NCI-H345 (cell line): ENCODE measurements at regions not wholly inside any gene's neighbourhood (a gene's known extent, or its start where the extent isn't known, plus 50 kb on each side); places are given as distances from the start of the nearest gene placed in this dataset.

ENCODE experiments used
- DNase-seq: peaks from one replicate; lab custom pipeline; 2025; lab: John Stamatoyannopoulos, UW

- DNase-seq = no peak
Measured at GRCh38 chr1:38576241-38576640, 283.3 kb downstream of the RRAGC start.

- no peak for DNase-seq
Measured at GRCh38 chr1:38571726-38572125, 287.8 kb downstream of the RRAGC start.

- DNase-seq = no peak
Measured at GRCh38 chr1:38570657-38570975, 289.0 kb downstream of the RRAGC start.

DNA sequence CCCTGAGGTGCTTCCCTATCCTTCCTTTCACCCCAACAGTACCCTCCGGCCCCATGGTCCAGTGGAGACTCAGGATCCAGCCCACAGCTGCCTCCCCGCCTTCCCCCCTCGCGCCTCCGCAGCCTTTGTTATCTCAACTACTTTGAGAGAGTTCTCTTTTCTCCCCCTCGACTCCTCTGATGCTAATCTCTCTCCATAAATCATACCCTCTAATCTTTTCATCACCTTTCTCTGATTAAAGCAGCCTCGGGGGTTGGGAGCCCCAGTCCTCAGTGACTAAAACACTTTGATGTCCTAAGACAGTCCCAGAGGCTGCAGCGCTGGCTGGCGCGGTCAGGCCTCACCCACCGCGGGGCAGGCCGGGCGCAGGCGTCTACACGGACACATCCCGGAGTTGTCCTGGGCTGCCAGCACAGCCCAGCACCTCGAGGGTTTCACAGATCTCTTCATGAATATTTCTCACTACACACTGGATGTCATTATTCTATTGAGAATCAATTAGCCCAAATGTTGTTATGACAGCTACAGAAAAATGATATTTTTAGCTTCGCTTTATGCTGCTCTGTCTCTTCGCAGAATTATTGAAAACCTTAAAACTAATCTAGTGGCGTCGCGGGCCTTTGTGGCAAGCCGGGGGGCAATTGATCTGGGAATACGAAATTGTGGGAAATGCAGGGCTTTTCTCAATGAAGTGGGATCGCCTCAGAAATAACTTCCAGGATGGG, 289.5 kb downstream of the RRAGC start:
- no peak for DNase-seq

DNA sequence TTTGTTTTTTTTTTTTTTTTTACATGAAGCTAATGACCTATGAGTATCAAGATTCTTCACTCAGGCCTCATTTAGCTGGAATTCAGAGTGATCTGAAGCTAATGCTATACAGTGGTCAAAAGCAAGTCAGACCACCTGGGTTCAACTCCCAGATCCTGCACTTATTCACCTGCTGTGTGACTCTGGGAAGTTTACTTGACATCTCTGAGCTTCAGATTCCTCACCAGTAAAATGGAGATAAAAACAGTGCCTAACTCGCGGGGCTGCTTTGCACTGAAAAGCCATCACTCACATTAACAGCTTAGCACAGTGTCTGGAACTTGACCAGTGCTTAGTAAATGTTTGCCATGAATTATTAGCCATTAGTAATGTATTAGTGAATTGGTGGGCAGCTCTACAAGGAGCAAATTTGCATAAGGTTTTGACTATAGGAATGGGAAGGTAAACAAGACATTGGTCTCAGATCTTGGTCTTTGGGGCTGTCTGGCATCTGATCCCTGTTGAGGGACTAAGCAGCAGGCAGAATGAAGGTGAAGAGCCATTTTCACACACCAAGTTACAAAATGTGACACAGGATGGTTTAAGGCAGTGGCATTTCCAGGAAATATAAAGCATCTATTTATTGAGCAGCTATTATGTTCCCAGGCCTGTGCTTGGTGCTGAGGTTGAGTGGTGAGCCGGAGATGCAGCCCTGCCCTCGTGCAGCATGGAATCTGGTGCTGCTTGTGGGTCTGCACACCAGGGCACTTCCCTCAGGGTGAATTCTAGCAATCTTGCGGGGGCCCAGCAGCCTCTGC, 291.3 kb downstream of the RRAGC start:
- no peak for DNase-seq

GRCh38 chr1:38567401-38567800, 292.2 kb downstream of the RRAGC start:
- DNase-seq = no peak

DNA sequence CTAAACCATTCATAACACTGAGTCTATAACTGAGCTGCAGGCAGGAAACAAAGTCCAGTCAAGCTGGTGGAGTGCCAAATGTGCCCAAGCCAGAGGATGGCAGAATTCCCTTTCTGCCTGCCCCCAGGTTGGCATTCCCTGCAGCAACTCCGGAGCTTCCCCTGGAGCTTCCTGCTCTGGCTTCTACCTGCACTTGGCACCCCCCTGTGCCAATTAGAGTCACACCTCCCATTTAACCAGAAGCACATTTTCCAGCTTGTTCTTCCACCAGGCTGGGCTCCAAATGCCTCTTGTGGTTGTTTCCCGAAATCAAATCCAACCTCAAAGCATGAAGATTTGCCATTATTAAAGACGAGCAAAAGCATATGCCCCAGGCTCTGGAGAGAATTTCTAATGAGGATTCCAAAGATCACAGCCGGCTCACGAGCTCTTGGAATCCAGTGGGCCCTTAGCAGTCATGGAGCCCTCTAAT, 294.5 kb downstream of the RRAGC start:
- DNase-seq = no peak

GRCh38 chr1:38563942-38564735, 295.4 kb downstream of the RRAGC start:
- DNase-seq = no peak

- DNase-seq = no peak
Measured at GRCh38 chr1:38561725-38562124, 297.8 kb downstream of the RRAGC start.

DNA sequence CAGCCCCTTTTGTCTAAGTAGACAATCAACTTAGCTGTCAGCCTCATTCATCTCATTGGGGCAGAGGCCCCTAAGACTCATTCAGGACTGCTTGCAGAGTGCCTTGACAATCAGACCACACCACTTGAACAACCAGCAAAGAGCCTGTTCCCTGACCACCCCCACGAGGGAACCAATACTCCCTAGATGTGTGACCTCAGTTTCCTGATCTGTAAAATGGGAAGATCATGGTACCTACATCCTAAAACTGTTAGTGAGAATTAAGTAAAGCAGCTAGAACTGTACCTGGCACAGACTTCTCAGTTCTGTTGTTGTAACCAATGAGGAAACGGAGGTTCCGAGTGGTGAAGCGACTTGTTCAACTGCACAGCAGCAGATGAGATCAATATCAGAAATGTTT, 298.5 kb downstream of the RRAGC start:
- DNase-seq = no peak

DNA sequence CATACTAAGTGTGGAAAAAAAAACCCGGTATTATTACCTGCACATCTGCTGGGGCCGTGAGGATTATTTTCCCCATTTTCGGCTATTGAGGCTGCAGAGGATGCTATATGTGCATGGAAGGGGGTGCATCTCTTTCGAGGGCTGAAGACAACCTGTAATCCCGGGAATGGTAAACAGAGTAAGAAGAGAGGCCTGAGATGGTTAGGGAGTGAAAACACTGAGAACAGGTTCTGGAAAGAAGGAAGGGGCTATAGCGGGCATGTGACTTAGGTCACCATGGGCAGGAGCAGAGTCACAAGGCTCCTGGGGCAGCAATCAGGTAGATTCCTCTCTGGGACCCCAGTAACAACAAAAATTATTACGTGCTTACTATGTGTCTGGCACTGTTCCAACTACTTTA, 299.1 kb downstream of the RRAGC start:
- DNase-seq = no peak

GRCh38 chr1:38559446-38560165, 300.0 kb downstream of the RRAGC start:
- DNase-seq = no peak

GRCh38 chr1:38558500-38559445, 300.8 kb downstream of the RRAGC start:
- DNase-seq = no peak

DNA sequence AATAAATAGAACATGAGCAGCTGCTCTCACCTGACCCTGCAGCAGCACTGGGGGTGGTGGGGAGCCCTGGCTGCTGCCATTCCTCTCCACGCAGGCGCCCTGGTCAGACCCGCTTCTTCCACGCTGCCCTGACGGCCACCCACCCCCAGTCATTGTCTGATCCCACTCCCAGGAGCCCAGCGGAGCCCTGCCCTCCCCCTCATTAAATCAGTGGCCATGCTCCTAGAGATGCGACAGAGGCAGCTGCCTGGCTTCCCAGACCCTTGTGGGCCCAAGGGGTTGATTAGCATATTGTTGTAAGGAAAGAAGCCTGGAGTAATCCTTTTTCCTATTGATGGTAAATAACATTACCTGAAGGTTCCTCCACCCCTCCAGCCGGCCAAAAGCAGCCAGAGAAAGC, 301.5 kb downstream of the RRAGC start:
- no peak for DNase-seq

GRCh38 chr1:38555594-38555993, 304.0 kb downstream of the RRAGC start:
- no peak for DNase-seq

- DNase-seq = no peak
Measured at GRCh38 chr1:38555130-38555529, 304.4 kb downstream of the RRAGC start.

- no peak for DNase-seq
Measured at GRCh38 chr1:38551318-38552307, 308.0 kb downstream of the RRAGC start.

DNA sequence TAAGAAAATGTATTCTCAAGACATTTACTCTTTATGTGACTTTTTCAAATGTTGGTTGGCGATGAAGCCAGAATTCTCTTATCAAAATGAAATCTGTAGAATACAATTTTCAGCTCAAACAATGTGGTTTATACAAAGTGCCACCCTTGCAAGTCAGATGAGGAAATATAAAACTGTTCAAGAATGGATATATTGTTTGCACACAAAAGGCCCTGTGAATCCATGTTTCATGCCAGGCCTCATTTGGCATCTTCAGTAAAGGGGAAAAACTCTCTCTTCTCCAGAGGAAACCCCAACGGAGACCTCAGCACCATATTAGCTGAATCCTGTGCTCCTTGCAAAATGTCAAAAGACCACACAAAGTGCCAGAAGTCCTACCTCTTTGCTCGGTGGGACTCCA, 310.4 kb downstream of the RRAGC start:
- DNase-seq = no peak

DNA sequence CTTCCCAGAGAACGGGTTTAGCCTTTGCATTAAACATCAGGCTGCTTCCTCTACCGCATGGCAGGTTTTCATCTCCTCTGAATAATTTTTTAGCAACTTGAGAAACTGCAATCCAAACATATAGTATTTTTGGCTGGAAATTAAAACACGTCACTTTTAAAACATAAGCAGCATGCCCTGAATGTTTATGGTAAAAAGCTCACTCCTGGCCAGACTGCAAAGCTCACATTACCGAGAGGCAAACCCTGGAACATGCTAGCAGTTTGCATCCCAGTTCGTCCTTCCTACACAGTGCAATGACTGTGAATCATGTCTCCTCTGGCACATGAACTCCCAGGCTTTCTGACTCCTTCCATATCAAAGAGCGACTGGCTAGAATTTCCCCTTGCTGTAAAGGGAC, 312.3 kb downstream of the RRAGC start:
- DNase-seq = no peak

GRCh38 chr1:38546636-38547035, 312.9 kb downstream of the RRAGC start:
- DNase-seq = no peak
